ENCODE measurements at regions not wholly inside any gene's neighbourhood (a gene's known extent, or its start where the extent isn't known, plus 50 kb on each side); places are given as distances from the start of the nearest gene placed in this dataset.

GRCh38 chr6:9527679-9528286 lies 887.1 kb downstream of the TFAP2A start:
- no peaks in the 10 kb centered on the region for H3K36me3 Mint-ChIP-seq (ENCODE audit: insufficient read depth, unreplicated experiment)
- H3K27me3 Mint-ChIP-seq (ENCODE audit: unreplicated experiment): no peaks in the 10 kb centered on the region
- BruUV-seq (replicated peaks): no TSS peak
- no peak overlapping the region for H3K4me3 Mint-ChIP-seq (ENCODE audit: low read depth, unreplicated experiment)
- peaks cover 2% of the 10 kb centered on the region for H3K9me3 Mint-ChIP-seq (ENCODE audit: low read depth, unreplicated experiment)
- CTCF ChIA-PET: interaction anchor here (0.8 kb wide), 1 partner anchor 544 kb away, joined by 3 read pairs; no protein-coding TSS in a partner anchor
- TF ChIP-seq CTCF (IDR thresholded peaks at IDR 0.05; ENCODE audit: unreplicated experiment): no peak
- H3K27ac Mint-ChIP-seq (ENCODE audit: unreplicated experiment): peak overlapping the region; percentile 24
- no peak for DNase-seq
- intact Hi-C loops (cut with micrococcal nuclease; ENCODE audit: unreplicated experiment): no loop called here
- H3K4me1 Mint-ChIP-seq (ENCODE audit: low read depth, unreplicated experiment): peaks cover 24% of the 10 kb centered on the region

GRCh38 chr6:9523462-9523861 lies 891.4 kb downstream of the TFAP2A start:
- Mint-ChIP-seq H3K9me3 (ENCODE audit: low read depth, unreplicated experiment) (no peaks in the 10 kb centered on the region), H3K27me3 (ENCODE audit: unreplicated experiment) (no peaks in the 10 kb centered on the region), H3K4me3 (ENCODE audit: low read depth, unreplicated experiment) (no peak overlapping the region), H3K36me3 (ENCODE audit: insufficient read depth, unreplicated experiment) (peaks cover 12% of the 10 kb centered on the region), H3K27ac (ENCODE audit: unreplicated experiment) (no peak overlapping the region), H3K4me1 (ENCODE audit: low read depth, unreplicated experiment) (peaks cover 53% of the 10 kb centered on the region)
- intact Hi-C loops (cut with micrococcal nuclease; ENCODE audit: unreplicated experiment): no loop called here
- CTCF ChIA-PET: no interaction called here
- TF ChIP-seq CTCF (IDR thresholded peaks at IDR 0.05; ENCODE audit: unreplicated experiment): no peak
- no peak for DNase-seq
- no TSS peak for BruUV-seq (replicated peaks)

GRCh38 chr6:9522101-9522500 lies 892.8 kb downstream of the TFAP2A start:
- CTCF ChIA-PET: interaction anchor here (0.7 kb wide), 1 partner anchor 99 kb away, joined by 3 read pairs; no protein-coding TSS in a partner anchor
- Mint-ChIP-seq H3K27ac (ENCODE audit: unreplicated experiment) (peak overlapping the region; percentile 77), H3K27me3 (ENCODE audit: unreplicated experiment) (no peaks in the 10 kb centered on the region), H3K4me3 (ENCODE audit: low read depth, unreplicated experiment) (no peak overlapping the region), H3K9me3 (ENCODE audit: low read depth, unreplicated experiment) (no peaks in the 10 kb centered on the region), H3K4me1 (ENCODE audit: low read depth, unreplicated experiment) (peaks cover 60% of the 10 kb centered on the region), H3K36me3 (ENCODE audit: insufficient read depth, unreplicated experiment) (peaks cover 12% of the 10 kb centered on the region)
- no peak for DNase-seq
- BruUV-seq (replicated peaks): no TSS peak
- intact Hi-C loops (cut with micrococcal nuclease; ENCODE audit: unreplicated experiment): no loop called here
- TF ChIP-seq CTCF (IDR thresholded peaks at IDR 0.05; ENCODE audit: unreplicated experiment): no peak

GRCh38 chr6:9521152-9521530 lies 893.7 kb downstream of the TFAP2A start:
- Mint-ChIP-seq H3K4me1 (ENCODE audit: low read depth, unreplicated experiment) (peaks cover 59% of the 10 kb centered on the region), H3K27me3 (ENCODE audit: unreplicated experiment) (no peaks in the 10 kb centered on the region), H3K36me3 (ENCODE audit: insufficient read depth, unreplicated experiment) (peaks cover 12% of the 10 kb centered on the region), H3K9me3 (ENCODE audit: low read depth, unreplicated experiment) (no peaks in the 10 kb centered on the region), H3K27ac (ENCODE audit: unreplicated experiment) (peak overlapping the region; percentile 65), H3K4me3 (ENCODE audit: low read depth, unreplicated experiment) (no peak overlapping the region)
- intact Hi-C loops (cut with micrococcal nuclease; ENCODE audit: unreplicated experiment): no loop called here
- no peak for TF ChIP-seq CTCF (IDR thresholded peaks at IDR 0.05; ENCODE audit: unreplicated experiment)
- no TSS peak for BruUV-seq (replicated peaks)
- CTCF ChIA-PET: no interaction called here
- DNase-seq: no peak
